ENCODE measurements at regions not wholly inside any gene's neighbourhood (a gene's known extent, or its start where the extent isn't known, plus 50 kb on each side); places are given as distances from the start of the nearest gene placed in this dataset.

DNA sequence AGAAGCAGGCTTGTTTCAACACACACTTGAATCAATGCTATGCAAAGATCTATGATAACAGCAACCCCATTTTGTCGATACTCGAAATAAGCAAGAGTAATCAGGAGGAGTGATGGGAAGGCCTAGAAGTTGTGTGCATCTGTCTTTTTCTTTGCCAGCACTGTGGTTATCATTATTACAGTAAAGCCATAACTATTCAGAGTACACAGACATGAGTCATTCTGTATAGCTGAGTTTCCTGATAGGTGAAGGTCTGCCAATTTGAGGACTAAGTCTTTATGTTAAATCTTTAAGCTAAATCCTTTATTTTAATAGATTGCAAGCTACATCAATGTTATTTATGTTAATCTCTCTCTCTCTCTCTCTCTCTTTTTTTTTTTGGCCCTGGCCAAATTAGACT, 1344.4 kb upstream of the CELF4 start:
- ATAC-seq (no peak), DNase-seq (no peak)
- intact Hi-C loops (cut with DNase I, micrococcal nuclease) = no loop called here
- ChIA-PET POLR2A (no interaction called here), CTCF (no interaction called here)
- H3K9me3 Mint-ChIP-seq (ENCODE audit: low read depth) = no peaks in the 10 kb centered on the region
- peaks cover 1% of the 10 kb centered on the region for H3K27me3 Mint-ChIP-seq
- H3K36me3 Mint-ChIP-seq (ENCODE audit: low read depth) = no peaks in the 10 kb centered on the region
- H3K4me3 Mint-ChIP-seq = no peak overlapping the region
- H3K4me1 Mint-ChIP-seq = peaks cover 4% of the 10 kb centered on the region
- H3K27ac Mint-ChIP-seq = no peak overlapping the region

- ChIA-PET POLR2A (no interaction called here), CTCF (interaction anchor here (0.6 kb wide), 1 partner anchor 11 kb away, joined by 3 read pairs; no protein-coding TSS in a partner anchor)
- ATAC-seq (no peak), DNase-seq (no peak)
- Mint-ChIP-seq H3K4me1 (no peaks in the 10 kb centered on the region), H3K27ac (no peak overlapping the region), H3K9me3 (ENCODE audit: low read depth) (no peaks in the 10 kb centered on the region), H3K27me3 (peaks cover 1% of the 10 kb centered on the region), H3K4me3 (no peak overlapping the region), H3K36me3 (ENCODE audit: low read depth) (no peaks in the 10 kb centered on the region)
- intact Hi-C loops (cut with DNase I, micrococcal nuclease) = no loop called here
These were observed 1337.2 kb upstream of the CELF4 start for GRCh38 chr18:38902796-38903195.

DNA sequence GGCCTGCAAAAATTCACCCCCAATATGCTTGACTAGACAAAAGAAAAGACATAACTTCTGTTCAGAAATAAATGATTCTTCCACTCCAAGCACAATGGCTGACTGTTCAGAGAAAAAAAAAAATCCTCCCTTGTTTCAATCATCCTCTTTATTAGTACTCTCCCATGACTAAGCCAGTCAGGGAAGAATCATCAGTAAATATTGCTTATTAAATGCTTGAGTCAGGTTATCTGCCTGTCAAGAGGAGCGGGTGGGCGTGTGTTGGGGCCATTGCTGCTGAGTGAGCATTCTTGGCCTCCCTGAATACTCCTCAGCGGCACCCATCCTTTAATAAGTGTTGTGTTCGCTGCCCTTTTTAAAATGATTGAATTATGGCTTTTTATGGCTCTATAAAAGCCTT, 1334.8 kb upstream of the CELF4 start:
- CTCF ChIA-PET = no interaction called here
- POLR2A ChIA-PET = no interaction called here
- DNase-seq = no peak
- no peak overlapping the region for H3K27ac Mint-ChIP-seq
- intact Hi-C loops (cut with DNase I, micrococcal nuclease) = no loop called here
- no peaks in the 10 kb centered on the region for H3K27me3 Mint-ChIP-seq
- no peaks in the 10 kb centered on the region for H3K9me3 Mint-ChIP-seq (ENCODE audit: low read depth)
- H3K36me3 Mint-ChIP-seq (ENCODE audit: low read depth) = no peaks in the 10 kb centered on the region
- ATAC-seq = no peak
- H3K4me1 Mint-ChIP-seq = no peaks in the 10 kb centered on the region
- no peak overlapping the region for H3K4me3 Mint-ChIP-seq

DNA sequence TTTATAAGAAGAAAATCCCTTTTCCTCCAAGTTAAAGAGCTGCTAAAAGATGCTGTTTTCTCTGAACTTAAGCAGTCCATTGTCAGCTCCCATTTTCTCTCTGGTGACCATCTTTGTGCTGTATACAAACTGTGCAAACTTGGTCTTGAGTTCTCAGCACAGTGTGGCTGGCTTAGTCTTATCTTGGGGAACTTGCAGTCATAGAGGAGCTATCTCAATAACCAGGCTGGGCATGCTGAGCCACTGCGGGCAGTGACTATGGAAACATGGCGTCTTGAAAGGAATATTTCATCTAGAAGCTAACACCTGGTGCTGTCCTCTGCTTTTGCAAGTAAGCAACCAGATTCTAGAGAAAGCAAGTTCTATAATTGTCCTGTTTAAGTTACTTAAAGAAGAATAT, 1334.4 kb upstream of the CELF4 start:
- H3K4me1 Mint-ChIP-seq = no peaks in the 10 kb centered on the region
- ATAC-seq = no peak
- H3K36me3 Mint-ChIP-seq (ENCODE audit: low read depth) = no peaks in the 10 kb centered on the region
- H3K27ac Mint-ChIP-seq = no peak overlapping the region
- no peak for DNase-seq
- POLR2A ChIA-PET = no interaction called here
- H3K9me3 Mint-ChIP-seq (ENCODE audit: low read depth) = no peaks in the 10 kb centered on the region
- no peaks in the 10 kb centered on the region for H3K27me3 Mint-ChIP-seq
- intact Hi-C loops (cut with DNase I, micrococcal nuclease) = no loop called here
- no peak overlapping the region for H3K4me3 Mint-ChIP-seq
- CTCF ChIA-PET = no interaction called here

GRCh38 chr18:38899252-38899651, 1333.7 kb upstream of the CELF4 start:
- no peaks in the 10 kb centered on the region for H3K27me3 Mint-ChIP-seq
- POLR2A ChIA-PET = no interaction called here
- H3K36me3 Mint-ChIP-seq (ENCODE audit: low read depth) = no peaks in the 10 kb centered on the region
- H3K9me3 Mint-ChIP-seq (ENCODE audit: low read depth) = no peaks in the 10 kb centered on the region
- ATAC-seq (no peak), DNase-seq (no peak)
- CTCF ChIA-PET = interaction anchor here (0.6 kb wide), 1 partner anchor 146 kb away, joined by 3 read pairs; no protein-coding TSS in a partner anchor
- H3K4me1 Mint-ChIP-seq = no peaks in the 10 kb centered on the region
- H3K4me3 Mint-ChIP-seq = no peak overlapping the region
- intact Hi-C loops (cut with DNase I, micrococcal nuclease) = no loop called here
- no peak overlapping the region for H3K27ac Mint-ChIP-seq

DNA sequence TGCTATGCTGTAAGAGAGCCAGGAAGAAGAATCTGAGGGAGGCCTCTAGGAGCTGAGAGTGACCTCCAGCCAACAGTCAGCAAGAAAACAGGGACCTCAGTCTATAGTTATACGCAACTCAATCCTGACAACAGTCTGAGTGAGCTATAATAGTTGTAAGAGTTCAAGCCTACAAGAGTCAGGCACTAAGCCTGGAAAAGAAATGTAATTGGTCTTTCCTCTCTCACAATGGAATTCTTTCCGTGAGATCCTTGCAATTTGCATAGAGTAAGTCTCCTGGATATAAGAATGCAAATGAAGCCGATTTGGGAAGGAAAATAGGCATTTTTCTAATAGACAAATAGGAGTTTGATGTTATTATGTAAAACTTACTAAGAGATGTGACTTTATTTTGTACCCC, 1332.6 kb upstream of the CELF4 start:
- intact Hi-C loops (cut with DNase I, micrococcal nuclease) = no loop called here

GRCh38 chr18:38895560-38895959, 1330.0 kb upstream of the CELF4 start:
- Mint-ChIP-seq H3K4me1 (no peaks in the 10 kb centered on the region), H3K9me3 (ENCODE audit: low read depth) (no peaks in the 10 kb centered on the region), H3K27me3 (peaks cover 2% of the 10 kb centered on the region), H3K27ac (no peak overlapping the region), H3K4me3 (no peak overlapping the region), H3K36me3 (ENCODE audit: low read depth) (no peaks in the 10 kb centered on the region)
- ATAC-seq (no peak), DNase-seq (no peak)
- ChIA-PET POLR2A (no interaction called here), CTCF (no interaction called here)
- intact Hi-C loops (cut with DNase I, micrococcal nuclease) = no loop called here

More for the DNA sequence above, 1332.6 kb upstream of the CELF4 start:
- no peaks in the 10 kb centered on the region for H3K36me3 Mint-ChIP-seq (ENCODE audit: low read depth)
- ChIA-PET POLR2A (no interaction called here), CTCF (no interaction called here)
- H3K27me3 Mint-ChIP-seq = no peaks in the 10 kb centered on the region
- H3K9me3 Mint-ChIP-seq (ENCODE audit: low read depth) = no peaks in the 10 kb centered on the region
- H3K4me1 Mint-ChIP-seq = no peaks in the 10 kb centered on the region
- DNase-seq (no peak), ATAC-seq (no peak)
- H3K4me3 Mint-ChIP-seq = no peak overlapping the region
- no peak overlapping the region for H3K27ac Mint-ChIP-seq

- intact Hi-C loops (cut with DNase I, micrococcal nuclease) = no loop called here
- no peak overlapping the region for H3K27ac Mint-ChIP-seq
- H3K9me3 Mint-ChIP-seq (ENCODE audit: low read depth) = no peaks in the 10 kb centered on the region
- H3K4me1 Mint-ChIP-seq = no peaks in the 10 kb centered on the region
- ChIA-PET CTCF (no interaction called here), POLR2A (no interaction called here)
- no peak for ATAC-seq
- DNase-seq = no peak
- peaks cover 2% of the 10 kb centered on the region for H3K27me3 Mint-ChIP-seq
- H3K36me3 Mint-ChIP-seq (ENCODE audit: low read depth) = no peaks in the 10 kb centered on the region
- H3K4me3 Mint-ChIP-seq = no peak overlapping the region
These were observed 1322.0 kb upstream of the CELF4 start for GRCh38 chr18:38887671-38888020.

DNA sequence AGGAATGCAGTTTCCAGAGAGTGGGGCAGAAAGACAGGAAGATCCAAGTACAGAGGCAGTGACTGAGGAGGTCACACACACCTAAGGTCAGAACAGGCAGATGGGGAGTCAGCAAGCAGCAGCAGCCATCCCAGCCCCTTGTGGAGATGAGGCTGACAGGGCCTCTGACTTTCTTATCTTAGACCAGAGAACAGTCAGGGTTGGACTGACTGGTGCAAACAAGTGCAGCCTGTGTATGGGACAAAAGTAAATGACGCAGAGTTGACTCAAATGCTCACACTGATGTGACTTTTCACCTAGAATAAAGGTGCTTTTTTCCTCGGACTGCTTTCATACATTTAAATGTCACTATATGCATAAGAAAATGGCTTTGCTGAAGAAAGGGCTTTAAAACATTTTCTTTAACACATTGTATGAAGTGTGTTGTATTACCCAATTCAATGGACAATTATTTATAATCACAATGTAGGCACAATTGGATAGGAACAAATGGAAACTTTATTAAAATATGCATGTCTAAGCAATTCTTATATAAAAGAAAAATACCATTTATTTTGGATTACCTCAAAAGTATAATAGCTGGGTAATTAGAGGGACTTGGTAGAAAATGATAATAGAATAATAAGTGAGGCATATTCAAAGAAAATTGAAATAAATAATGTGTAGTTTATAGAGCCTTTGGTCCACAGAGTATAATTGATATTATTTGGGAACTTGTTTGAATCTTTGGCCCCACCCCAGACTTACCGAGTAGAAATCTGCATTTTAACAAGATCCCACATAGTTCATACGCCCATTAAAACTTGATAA, 1321.5 kb upstream of the CELF4 start:
- DNase-seq = no peak
- ChIA-PET POLR2A (no interaction called here), CTCF (no interaction called here)
- Mint-ChIP-seq H3K4me3 (no peak overlapping the region), H3K27ac (no peak overlapping the region), H3K9me3 (ENCODE audit: low read depth) (no peaks in the 10 kb centered on the region), H3K4me1 (no peaks in the 10 kb centered on the region), H3K36me3 (ENCODE audit: low read depth) (no peaks in the 10 kb centered on the region), H3K27me3 (peaks cover under 1% of the 10 kb centered on the region)
- intact Hi-C loops (cut with DNase I, micrococcal nuclease) = no loop called here
- no peak for ATAC-seq

- H3K4me3 Mint-ChIP-seq = no peak overlapping the region
These were observed 1320.6 kb upstream of the CELF4 start for GRCh38 chr18:38886235-38886634.

DNA sequence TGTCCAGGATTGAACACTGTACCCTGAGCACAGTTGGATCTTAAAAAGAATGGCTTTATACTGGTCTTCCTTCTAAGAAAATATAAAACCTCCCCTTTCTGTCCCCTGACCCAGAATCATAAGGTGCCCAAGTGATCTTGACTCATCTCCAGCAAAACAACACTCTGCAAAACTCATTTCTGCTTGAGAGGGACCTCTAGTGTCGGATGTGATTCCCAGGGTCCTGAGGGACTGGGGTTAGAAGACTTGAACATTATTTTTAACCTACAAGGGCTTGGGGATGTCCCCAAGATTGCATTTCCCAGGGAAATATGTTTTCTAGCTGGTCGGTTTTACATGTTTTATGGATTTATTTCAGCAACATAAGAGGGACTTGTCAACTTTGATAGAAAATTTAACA, 1318.5 kb upstream of the CELF4 start:
- CTCF ChIA-PET = no interaction called here

More at GRCh38 chr18:38886235-38886634, 1320.6 kb upstream of the CELF4 start:
- intact Hi-C loops (cut with DNase I, micrococcal nuclease) = no loop called here
- CTCF ChIA-PET = no interaction called here
- ATAC-seq = no peak
- DNase-seq = no peak
- H3K27ac Mint-ChIP-seq = no peak overlapping the region
- peaks cover 3% of the 10 kb centered on the region for H3K9me3 Mint-ChIP-seq (ENCODE audit: low read depth)
- H3K36me3 Mint-ChIP-seq (ENCODE audit: low read depth) = no peaks in the 10 kb centered on the region
- POLR2A ChIA-PET = no interaction called here
- H3K4me1 Mint-ChIP-seq = no peaks in the 10 kb centered on the region
- no peaks in the 10 kb centered on the region for H3K27me3 Mint-ChIP-seq

DNA sequence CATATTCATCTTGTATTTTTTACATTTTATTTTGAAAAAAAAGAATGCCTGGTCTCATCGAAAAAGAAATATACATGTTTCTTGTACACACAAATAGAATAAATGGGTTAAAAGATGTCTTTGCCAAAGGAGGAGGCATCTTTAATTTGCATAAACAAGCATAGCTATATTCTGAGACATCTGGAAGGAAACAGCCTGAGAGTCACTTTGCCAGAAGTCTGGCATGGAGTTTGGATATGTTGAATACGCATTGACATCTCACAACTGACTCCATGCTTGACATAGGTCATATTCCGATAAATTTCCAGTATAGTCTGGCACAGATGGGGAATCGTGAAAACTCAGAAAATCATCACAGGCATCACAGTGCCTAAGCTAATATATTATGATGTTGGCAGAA, 1317.5 kb upstream of the CELF4 start:
- no peak overlapping the region for H3K4me3 Mint-ChIP-seq
- intact Hi-C loops (cut with DNase I, micrococcal nuclease) = no loop called here
- no peak overlapping the region for H3K27ac Mint-ChIP-seq
- H3K27me3 Mint-ChIP-seq = no peaks in the 10 kb centered on the region
- H3K4me1 Mint-ChIP-seq = no peaks in the 10 kb centered on the region
- ATAC-seq (no peak), DNase-seq (no peak)
- ChIA-PET POLR2A (no interaction called here), CTCF (no interaction called here)
- H3K36me3 Mint-ChIP-seq (ENCODE audit: low read depth) = no peaks in the 10 kb centered on the region
- H3K9me3 Mint-ChIP-seq (ENCODE audit: low read depth) = peaks cover 3% of the 10 kb centered on the region

More for the DNA sequence above, 1318.5 kb upstream of the CELF4 start:
- H3K36me3 Mint-ChIP-seq (ENCODE audit: low read depth) = no peaks in the 10 kb centered on the region
- peaks cover 3% of the 10 kb centered on the region for H3K9me3 Mint-ChIP-seq (ENCODE audit: low read depth)
- no peak overlapping the region for H3K4me3 Mint-ChIP-seq
- DNase-seq (no peak), ATAC-seq (no peak)
- H3K27ac Mint-ChIP-seq = no peak overlapping the region
- POLR2A ChIA-PET = no interaction called here
- H3K4me1 Mint-ChIP-seq = no peaks in the 10 kb centered on the region
- intact Hi-C loops (cut with DNase I, micrococcal nuclease) = no loop called here
- no peaks in the 10 kb centered on the region for H3K27me3 Mint-ChIP-seq

DNA sequence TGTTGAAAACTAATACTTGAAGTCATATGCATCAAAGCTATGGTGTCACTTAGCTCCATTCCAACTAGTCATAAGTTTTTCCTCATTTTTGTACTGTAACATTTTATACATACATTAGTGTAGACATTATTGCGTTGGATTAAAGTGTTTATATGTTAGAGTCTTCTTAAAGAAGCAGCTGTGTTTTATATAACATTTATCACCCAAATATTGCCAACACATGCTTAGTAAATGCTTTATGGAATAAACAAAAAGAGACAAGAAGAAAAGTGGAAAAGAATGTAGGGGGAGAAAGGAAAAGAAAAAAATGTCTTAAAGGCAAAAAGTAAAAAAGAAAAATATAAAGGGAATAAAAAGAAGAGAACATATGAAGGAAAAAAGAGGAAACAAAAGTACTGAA, 1314.3 kb upstream of the CELF4 start:
- intact Hi-C loops (cut with DNase I, micrococcal nuclease) = no loop called here
- no peaks in the 10 kb centered on the region for H3K36me3 Mint-ChIP-seq (ENCODE audit: low read depth)
- CTCF ChIA-PET = no interaction called here
- ATAC-seq = no peak
- H3K27me3 Mint-ChIP-seq = no peaks in the 10 kb centered on the region
- H3K4me3 Mint-ChIP-seq = no peak overlapping the region
- no peak overlapping the region for H3K27ac Mint-ChIP-seq
- POLR2A ChIA-PET = no interaction called here
- H3K9me3 Mint-ChIP-seq (ENCODE audit: low read depth) = peaks cover 3% of the 10 kb centered on the region
- no peak for DNase-seq
- H3K4me1 Mint-ChIP-seq = no peaks in the 10 kb centered on the region

Measured in activated CD4-positive, alpha-beta T cell treated with anti-CD3 and anti-CD28 coated beads for 36 hours (primary cell).